ENCODE measurements at regions not wholly inside any gene's neighbourhood (a gene's known extent, or its start where the extent isn't known, plus 50 kb on each side); places are given as distances from the start of the nearest gene placed in this dataset.
"Not testable (repeated sequence)": the region's sequence is repeated elsewhere in the genome, so short reads cannot be mapped to it uniquely, and the experiment has no call there.

DNA sequence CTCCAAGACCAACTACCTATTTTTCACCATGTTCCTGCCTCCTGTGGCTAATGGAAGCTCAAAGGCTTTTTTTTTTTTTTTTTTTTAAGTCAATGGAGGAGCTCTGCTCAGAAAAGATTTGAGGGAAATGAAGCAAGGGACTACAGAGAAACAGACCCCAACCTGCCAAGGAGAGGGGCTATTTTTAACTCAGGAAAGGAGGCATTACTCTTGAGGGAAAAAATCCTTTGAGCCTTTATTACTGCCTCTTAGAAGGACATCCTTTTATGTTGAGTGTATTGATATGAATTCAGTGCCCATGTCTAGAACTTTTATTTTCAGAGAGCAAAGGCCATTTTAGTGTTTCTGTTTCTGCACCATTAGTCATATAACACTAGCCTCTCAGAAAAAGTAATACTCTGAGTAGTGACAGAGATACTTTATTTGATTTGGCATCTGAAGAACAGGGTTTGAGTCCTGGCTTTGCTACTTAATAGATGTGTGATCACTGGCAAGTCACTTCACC is 68.1 kb upstream of the PCDH8 start:
- no peaks in the 10 kb centered on the region for H3K79me2 ChIP-seq
- H3K36me3 ChIP-seq (ENCODE audit: control insufficient read depth, insufficient read depth, low read length), result no peaks in the 10 kb centered on the region
- H3K27me3 ChIP-seq (ENCODE audit: control insufficient read depth, insufficient read depth, low read length), result no peaks in the 10 kb centered on the region
- H3K4me2 ChIP-seq (ENCODE audit: low read length), result no peak overlapping the region
- no peak overlapping the region for H2AFZ ChIP-seq
- H3K4me1 ChIP-seq, result no peaks in the 10 kb centered on the region
- TF ChIP-seq, protein P1, sequence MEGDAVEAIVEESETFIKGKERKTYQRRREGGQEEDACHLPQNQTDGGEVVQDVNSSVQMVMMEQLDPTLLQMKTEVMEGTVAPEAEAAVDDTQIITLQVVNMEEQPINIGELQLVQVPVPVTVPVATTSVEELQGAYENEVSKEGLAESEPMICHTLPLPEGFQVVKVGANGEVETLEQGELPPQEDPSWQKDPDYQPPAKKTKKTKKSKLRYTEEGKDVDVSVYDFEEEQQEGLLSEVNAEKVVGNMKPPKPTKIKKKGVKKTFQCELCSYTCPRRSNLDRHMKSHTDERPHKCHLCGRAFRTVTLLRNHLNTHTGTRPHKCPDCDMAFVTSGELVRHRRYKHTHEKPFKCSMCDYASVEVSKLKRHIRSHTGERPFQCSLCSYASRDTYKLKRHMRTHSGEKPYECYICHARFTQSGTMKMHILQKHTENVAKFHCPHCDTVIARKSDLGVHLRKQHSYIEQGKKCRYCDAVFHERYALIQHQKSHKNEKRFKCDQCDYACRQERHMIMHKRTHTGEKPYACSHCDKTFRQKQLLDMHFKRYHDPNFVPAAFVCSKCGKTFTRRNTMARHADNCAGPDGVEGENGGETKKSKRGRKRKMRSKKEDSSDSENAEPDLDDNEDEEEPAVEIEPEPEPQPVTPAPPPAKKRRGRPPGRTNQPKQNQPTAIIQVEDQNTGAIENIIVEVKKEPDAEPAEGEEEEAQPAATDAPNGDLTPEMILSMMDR (IDR thresholded peaks at IDR 0.05), result no peak
- H3K4me3 ChIP-seq (ENCODE audit: low read depth, low read length), result no peak overlapping the region
- no peak overlapping the region for H3K27ac ChIP-seq
- no peaks in the 10 kb centered on the region for H3K9me3 ChIP-seq (ENCODE audit: control insufficient read depth, low read length)
- no peak overlapping the region for H3K9ac ChIP-seq

DNA sequence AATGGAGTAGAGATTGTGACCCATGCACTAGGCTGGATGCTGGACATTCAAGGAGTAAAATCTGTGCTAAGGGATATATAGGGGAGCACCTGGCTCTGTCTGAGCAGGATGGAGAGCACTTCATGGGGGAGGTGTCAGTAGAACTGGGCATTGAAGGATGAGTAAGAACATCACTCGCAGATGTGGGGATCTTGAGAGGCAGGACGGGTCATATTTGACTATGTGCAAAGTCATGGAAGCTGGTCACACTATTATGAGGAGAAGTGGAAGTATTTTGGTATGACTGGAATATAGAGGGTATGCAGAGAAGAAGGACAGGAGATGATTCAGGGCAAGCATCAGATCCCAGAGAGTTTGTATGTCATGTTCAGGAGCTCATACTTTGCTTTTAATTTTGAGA is 62.9 kb upstream of the PCDH8 start:
- no peak overlapping the region for H3K9ac ChIP-seq
- H3K4me1 ChIP-seq, result no peaks in the 10 kb centered on the region
- H3K4me3 ChIP-seq (ENCODE audit: low read depth, low read length), result no peak overlapping the region
- no peaks in the 10 kb centered on the region for H3K27me3 ChIP-seq (ENCODE audit: control insufficient read depth, insufficient read depth, low read length)
- H2AFZ ChIP-seq, result no peak overlapping the region
- no peaks in the 10 kb centered on the region for H3K9me3 ChIP-seq (ENCODE audit: control insufficient read depth, low read length)
- no peaks in the 10 kb centered on the region for H3K79me2 ChIP-seq
- no peak overlapping the region for H3K4me2 ChIP-seq (ENCODE audit: low read length)
- no peak overlapping the region for H3K27ac ChIP-seq
- no peaks in the 10 kb centered on the region for H3K36me3 ChIP-seq (ENCODE audit: control insufficient read depth, insufficient read depth, low read length)
- TF ChIP-seq, protein P1 (IDR thresholded peaks at IDR 0.05), result no peak

DNA sequence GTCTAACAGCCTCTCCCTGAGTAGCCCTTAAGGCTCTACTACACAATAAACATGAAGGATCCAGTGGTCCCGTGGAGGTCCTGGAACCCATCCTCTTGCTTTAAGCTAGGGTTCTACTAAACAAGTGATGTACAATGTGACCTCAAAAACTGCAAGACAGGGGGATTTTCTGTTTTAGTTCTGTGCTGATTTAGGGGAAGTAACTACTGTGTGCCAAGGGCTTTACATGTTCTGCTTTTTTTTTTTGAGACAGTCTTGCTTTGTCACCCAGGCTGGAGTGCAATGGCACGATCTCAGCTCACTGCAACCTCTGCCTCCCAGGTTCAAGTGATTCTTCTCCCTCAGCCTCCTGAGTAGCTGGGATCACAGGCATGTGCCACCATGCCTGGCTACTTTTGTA is 61.9 kb upstream of the PCDH8 start:
- H3K79me2 ChIP-seq; H3K4me2 ChIP-seq (ENCODE audit: low read length); H3K9me3 ChIP-seq (ENCODE audit: control insufficient read depth, low read length); H3K4me3 ChIP-seq (ENCODE audit: low read depth, low read length); H3K4me1 ChIP-seq; H3K36me3 ChIP-seq (ENCODE audit: control insufficient read depth, insufficient read depth, low read length); H2AFZ ChIP-seq; H3K27me3 ChIP-seq (ENCODE audit: control insufficient read depth, insufficient read depth, low read length); H3K9ac ChIP-seq; H3K27ac ChIP-seq: not testable (repeated sequence)

- H3K79me2 ChIP-seq, result no peaks in the 10 kb centered on the region
- H3K36me3 ChIP-seq (ENCODE audit: control insufficient read depth, insufficient read depth, low read length), result no peaks in the 10 kb centered on the region
- H3K27ac ChIP-seq, result no peak overlapping the region
- H3K4me3 ChIP-seq (ENCODE audit: low read depth, low read length), result no peak overlapping the region
- no peak overlapping the region for H3K4me2 ChIP-seq (ENCODE audit: low read length)
- no peaks in the 10 kb centered on the region for H3K27me3 ChIP-seq (ENCODE audit: control insufficient read depth, insufficient read depth, low read length)
- no peak overlapping the region for H2AFZ ChIP-seq
- no peaks in the 10 kb centered on the region for H3K9me3 ChIP-seq (ENCODE audit: control insufficient read depth, low read length)
- no peak overlapping the region for H3K9ac ChIP-seq
- no peaks in the 10 kb centered on the region for H3K4me1 ChIP-seq
- TF ChIP-seq, protein P1 (IDR thresholded peaks at IDR 0.05), result no peak
Observed at GRCh38 chr13:52906122-52906903, 57.9 kb upstream of the PCDH8 start.

GRCh38 chr13:52905701-52906100 is 57.3 kb upstream of the PCDH8 start:
- H2AFZ ChIP-seq, result no peak overlapping the region

More at GRCh38 chr13:52905701-52906100, 57.3 kb upstream of the PCDH8 start:
- no peaks in the 10 kb centered on the region for H3K27me3 ChIP-seq (ENCODE audit: control insufficient read depth, insufficient read depth, low read length)
- TF ChIP-seq, protein P1 (IDR thresholded peaks at IDR 0.05), result no peak
- no peak overlapping the region for H3K27ac ChIP-seq
- H3K79me2 ChIP-seq, result no peaks in the 10 kb centered on the region
- no peak overlapping the region for H3K4me2 ChIP-seq (ENCODE audit: low read length)
- no peaks in the 10 kb centered on the region for H3K36me3 ChIP-seq (ENCODE audit: control insufficient read depth, insufficient read depth, low read length)
- no peaks in the 10 kb centered on the region for H3K4me1 ChIP-seq
- no peak overlapping the region for H3K9ac ChIP-seq
- no peaks in the 10 kb centered on the region for H3K9me3 ChIP-seq (ENCODE audit: control insufficient read depth, low read length)
- no peak overlapping the region for H3K4me3 ChIP-seq (ENCODE audit: low read depth, low read length)
